ENCODE measurements at regions not wholly inside any gene's neighbourhood (a gene's known extent, or its start where the extent isn't known, plus 50 kb on each side); places are given as distances from the start of the nearest gene placed in this dataset.

DNA sequence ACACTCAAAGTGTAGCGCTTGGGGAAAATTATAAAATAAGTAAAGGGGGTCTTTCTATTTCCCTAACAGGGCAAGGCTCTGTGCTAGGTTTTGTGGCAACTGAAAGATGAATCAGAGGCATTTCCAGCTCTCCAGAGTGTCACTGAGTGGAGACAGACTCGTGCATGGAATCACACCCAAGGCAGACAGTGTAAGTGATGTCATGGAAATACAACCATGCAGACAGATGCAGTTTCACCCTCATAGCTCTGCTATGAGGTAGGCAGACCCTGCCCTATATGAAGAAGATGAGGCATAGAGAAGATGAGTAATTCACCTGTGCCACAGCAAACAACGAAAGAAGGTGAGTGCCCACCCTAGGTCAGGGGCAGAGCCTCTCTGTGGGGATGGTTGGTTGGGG lies 57.2 kb upstream of the PITRM1 start:
- no peak for TF ChIP-seq POLR2A (IDR thresholded peaks at IDR 0.05)
- Histone ChIP-seq H3K4me3 (no peak overlapping the region), H3K9me3 (no peaks in the 10 kb centered on the region), H3K36me3 (no peaks in the 10 kb centered on the region), H3K27ac (no peak overlapping the region), H3K27me3 (no peaks in the 10 kb centered on the region), H3K4me1 (no peaks in the 10 kb centered on the region)
- intact Hi-C loops (cut with DNase I; ENCODE audit: low total_unique reads): no loop called here
- no peak for DNase-seq
- in situ Hi-C loops (cut with MboI; ENCODE audit: low sequenced_read_pairs in 4 of 4): loop anchor here in 3 of 4 donors (10.0 to 25.0 kb wide), 3 partner anchors 1432 to 1555 kb away; no protein-coding TSS in a partner anchor
- ATAC-seq: no peak

DNA sequence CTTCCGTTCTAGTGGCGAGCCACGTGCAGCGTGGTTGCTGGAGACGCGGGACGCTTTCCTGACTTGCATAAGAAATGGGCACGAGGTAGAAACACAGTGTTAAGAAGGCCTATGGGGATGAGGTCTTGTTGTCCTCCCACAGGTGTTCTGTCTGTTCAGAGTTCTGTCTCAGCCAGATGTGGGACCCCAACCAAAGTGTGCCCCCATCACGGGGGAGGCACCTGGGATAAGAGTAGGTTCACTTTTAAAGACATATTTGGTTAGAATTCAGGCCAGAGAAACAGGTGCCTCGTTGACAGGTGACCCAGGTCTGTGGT lies 56.0 kb upstream of the PITRM1 start:
- DNase-seq: no peak
- in situ Hi-C loops (cut with MboI; ENCODE audit: low sequenced_read_pairs in 4 of 4): loop anchor here in 2 of 4 donors (10.0 to 25.0 kb wide), 2 partner anchors 1434 to 1556 kb away; no protein-coding TSS in a partner anchor

DNA sequence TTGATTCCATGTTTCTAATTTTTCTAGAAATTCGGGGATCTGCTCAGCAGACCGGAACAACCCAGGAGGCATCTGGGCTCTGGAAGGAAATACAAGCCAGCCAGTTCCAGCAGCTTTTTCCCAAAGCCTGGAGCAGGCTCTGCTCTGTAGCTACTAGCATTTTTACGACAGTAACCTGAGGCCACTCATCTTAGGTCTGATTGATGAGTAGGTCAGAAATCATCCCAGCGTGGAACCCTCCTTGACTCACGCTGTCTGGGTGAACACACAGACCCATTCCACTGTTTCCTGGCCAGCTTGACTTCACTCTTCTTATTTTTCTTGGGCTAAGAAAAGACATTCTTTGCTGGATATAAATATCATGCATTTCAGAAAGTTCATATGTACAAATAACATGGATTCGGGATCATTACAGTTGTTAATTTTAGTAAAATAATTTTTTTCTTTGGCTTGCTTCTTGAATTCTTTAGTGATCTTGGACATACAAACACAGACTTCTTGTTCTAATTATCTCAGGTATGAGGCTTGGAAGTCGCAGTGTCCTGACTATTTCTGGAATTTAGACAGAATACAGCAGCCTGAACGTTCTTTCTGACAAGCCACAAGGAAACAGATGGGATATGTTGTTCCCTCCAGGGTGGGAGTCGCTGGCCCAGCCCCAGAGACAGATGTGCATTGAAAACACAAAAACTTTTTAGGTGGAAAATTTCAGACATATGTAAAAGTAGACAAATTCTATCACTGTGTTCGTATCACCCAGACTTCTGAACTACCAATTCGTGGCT lies 54.6 kb upstream of the PITRM1 start:
- Histone ChIP-seq H3K27me3 (no peaks in the 10 kb centered on the region), H3K4me3 (no peak overlapping the region), H3K27ac (no peak overlapping the region), H3K36me3 (no peaks in the 10 kb centered on the region), H3K4me1 (no peaks in the 10 kb centered on the region), H3K9me3 (no peaks in the 10 kb centered on the region)
- TF ChIP-seq, protein P1, sequence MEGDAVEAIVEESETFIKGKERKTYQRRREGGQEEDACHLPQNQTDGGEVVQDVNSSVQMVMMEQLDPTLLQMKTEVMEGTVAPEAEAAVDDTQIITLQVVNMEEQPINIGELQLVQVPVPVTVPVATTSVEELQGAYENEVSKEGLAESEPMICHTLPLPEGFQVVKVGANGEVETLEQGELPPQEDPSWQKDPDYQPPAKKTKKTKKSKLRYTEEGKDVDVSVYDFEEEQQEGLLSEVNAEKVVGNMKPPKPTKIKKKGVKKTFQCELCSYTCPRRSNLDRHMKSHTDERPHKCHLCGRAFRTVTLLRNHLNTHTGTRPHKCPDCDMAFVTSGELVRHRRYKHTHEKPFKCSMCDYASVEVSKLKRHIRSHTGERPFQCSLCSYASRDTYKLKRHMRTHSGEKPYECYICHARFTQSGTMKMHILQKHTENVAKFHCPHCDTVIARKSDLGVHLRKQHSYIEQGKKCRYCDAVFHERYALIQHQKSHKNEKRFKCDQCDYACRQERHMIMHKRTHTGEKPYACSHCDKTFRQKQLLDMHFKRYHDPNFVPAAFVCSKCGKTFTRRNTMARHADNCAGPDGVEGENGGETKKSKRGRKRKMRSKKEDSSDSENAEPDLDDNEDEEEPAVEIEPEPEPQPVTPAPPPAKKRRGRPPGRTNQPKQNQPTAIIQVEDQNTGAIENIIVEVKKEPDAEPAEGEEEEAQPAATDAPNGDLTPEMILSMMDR (IDR thresholded peaks at IDR 0.05 in 4 of 5, conservative IDR thresholded peaks at IDR 0.05 in 1 of 5): no peak
- no peak for TF ChIP-seq POLR2A (IDR thresholded peaks at IDR 0.05)
- no peak for DNase-seq
- ATAC-seq: no peak
- in situ Hi-C loops (cut with MboI; ENCODE audit: low sequenced_read_pairs in 4 of 4): loop anchor here in 2 of 4 donors (10.0 to 25.0 kb wide), 2 partner anchors 1435 to 1558 kb away; no protein-coding TSS in a partner anchor
- intact Hi-C loops (cut with DNase I; ENCODE audit: low total_unique reads): no loop called here

More for the DNA sequence above, 56.0 kb upstream of the PITRM1 start:
- H3K4me3 ChIP-seq: no peak overlapping the region
- no peaks in the 10 kb centered on the region for H3K27me3 ChIP-seq
- no peaks in the 10 kb centered on the region for H3K9me3 ChIP-seq
- no peak overlapping the region for H3K27ac ChIP-seq
- no peak for ATAC-seq
- TF ChIP-seq POLR2A (IDR thresholded peaks at IDR 0.05): no peak
- TF ChIP-seq, protein P1 (IDR thresholded peaks at IDR 0.05 in 4 of 5, conservative IDR thresholded peaks at IDR 0.05 in 1 of 5): no peak
- no peaks in the 10 kb centered on the region for H3K36me3 ChIP-seq
- no peaks in the 10 kb centered on the region for H3K4me1 ChIP-seq
- intact Hi-C loops (cut with DNase I; ENCODE audit: low total_unique reads): no loop called here

DNA sequence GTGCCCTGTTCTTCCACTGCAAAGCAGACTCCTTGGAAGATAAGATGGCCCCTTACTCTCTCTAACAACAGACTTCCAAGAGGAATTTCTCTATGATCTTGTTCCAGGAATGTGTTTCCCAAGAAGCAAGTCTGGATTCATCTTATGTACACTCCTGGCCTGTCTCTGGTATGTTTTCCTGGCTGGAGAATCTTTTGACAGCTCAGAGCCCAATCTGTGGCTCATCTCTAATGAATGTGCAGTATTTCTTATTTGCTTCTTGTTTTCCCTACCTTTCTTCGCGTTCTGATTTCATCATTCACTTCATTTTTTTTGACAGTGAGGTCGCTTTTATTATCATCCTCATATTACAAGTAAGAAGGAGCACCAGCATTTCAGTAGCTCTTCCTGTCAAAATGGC lies 53.0 kb upstream of the PITRM1 start:
- Histone ChIP-seq H3K36me3 (no peaks in the 10 kb centered on the region), H3K4me3 (no peak overlapping the region), H3K27ac (no peak overlapping the region), H3K4me1 (no peaks in the 10 kb centered on the region), H3K27me3 (no peaks in the 10 kb centered on the region), H3K9me3 (no peaks in the 10 kb centered on the region)
- in situ Hi-C loops (cut with MboI; ENCODE audit: low sequenced_read_pairs in 4 of 4): loop anchor here in 2 of 4 donors (10.0 to 25.0 kb wide), 2 partner anchors 1437 to 1559 kb away; no protein-coding TSS in a partner anchor
- intact Hi-C loops (cut with DNase I; ENCODE audit: low total_unique reads): no loop called here
- TF ChIP-seq, protein P1 (IDR thresholded peaks at IDR 0.05 in 4 of 5, conservative IDR thresholded peaks at IDR 0.05 in 1 of 5): no peak
- TF ChIP-seq POLR2A (IDR thresholded peaks at IDR 0.05): no peak
- ATAC-seq: no peak
- no peak for DNase-seq

DNA sequence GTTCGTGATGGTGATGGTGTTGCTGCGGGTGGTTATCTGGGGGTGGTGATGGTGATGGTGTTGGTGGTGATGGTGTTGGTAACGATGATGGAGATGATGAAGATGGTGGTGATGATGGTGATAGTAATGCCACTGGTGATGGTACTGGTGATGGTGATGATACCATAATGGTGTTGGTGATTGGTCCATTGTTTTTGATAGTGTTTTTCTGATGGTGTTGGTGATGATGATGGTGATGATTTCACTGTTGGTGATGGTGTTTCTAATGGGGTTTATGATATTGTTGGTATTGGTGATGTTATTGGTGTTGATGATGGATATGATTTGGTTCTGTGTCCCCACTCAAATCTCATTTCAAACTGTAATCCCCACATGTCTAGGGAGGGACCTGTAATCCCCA lies 51.7 kb upstream of the PITRM1 start:
- no peaks in the 10 kb centered on the region for H3K27me3 ChIP-seq
- intact Hi-C loops (cut with DNase I; ENCODE audit: low total_unique reads): no loop called here
- no peak for TF ChIP-seq POLR2A (IDR thresholded peaks at IDR 0.05)
- TF ChIP-seq, protein P1 (IDR thresholded peaks at IDR 0.05 in 4 of 5, conservative IDR thresholded peaks at IDR 0.05 in 1 of 5): no peak

More for the DNA sequence above, 51.7 kb upstream of the PITRM1 start:
- in situ Hi-C loops (cut with MboI; ENCODE audit: low sequenced_read_pairs in 4 of 4): loop anchor here in 1 of 4 donors (10.0 kb wide), 1 partner anchor 1561 kb away; no protein-coding TSS in a partner anchor
- ATAC-seq: no peak
- DNase-seq: no peak
- no peaks in the 10 kb centered on the region for H3K36me3 ChIP-seq
- H3K4me1 ChIP-seq: no peaks in the 10 kb centered on the region
- no peak overlapping the region for H3K27ac ChIP-seq
- no peak overlapping the region for H3K4me3 ChIP-seq
- no peaks in the 10 kb centered on the region for H3K9me3 ChIP-seq

Measured in gastrocnemius medialis (tissue), 4 donors.